HEK293 (cell line): ENCODE measurements at regions not wholly inside any gene's neighbourhood (a gene's known extent, or its start where the extent isn't known, plus 50 kb on each side); places are given as distances from the start of the nearest gene placed in this dataset.

ENCODE experiments used
- CTCF ChIA-PET: fragments of 350-600 bp; formaldehyde crosslinking; extraction: SDS; loops from one replicate; lab custom pipeline; 2021; ENCODE audit warnings: antibody characterized with exemption; lab: Yijun Ruan, JAX
- POLR2A ChIA-PET: fragments of 300-600 bp; formaldehyde crosslinking; extraction: SDS; loops from one replicate; lab custom pipeline; 2020; ENCODE audit warnings: antibody characterized with exemption, inconsistent platforms; lab: Yijun Ruan, JAX
- H3K27ac ChIP-seq: fragments of 200-500 bp; sonication (Bioruptor generic); 2 replicates; pipeline ENCODE4 v1.5.1; 2014; ENCODE audit warnings: low read depth, low read length, control low read depth, inconsistent platforms; ENCODE audit errors: extremely low read depth
- H3K36me3 ChIP-seq, 2 experiments: fragments of 200-500 bp in 1 of 2; sonication (Bioruptor generic) in 1 of 2; 1 replicate in 1 of 2; 2 replicates in 1 of 2; pipeline ENCODE4 v1.5.1; 2014 to 2017; ENCODE audit warnings: inconsistent platforms in 2 of 2, low read length in 2 of 2; ENCODE audit not compliant: control insufficient read depth in 2 of 2, insufficient read depth in 1 of 2
- H3K4me1 ChIP-seq: fragments of 200-500 bp; sonication (Bioruptor generic); 2 replicates; pipeline ENCODE4 v1.5.1; 2014; ENCODE audit warnings: mild to moderate bottlenecking, low read length, inconsistent platforms; ENCODE audit not compliant: control insufficient read depth, insufficient read depth
- H3K4me3 ChIP-seq: 2 replicates; pipeline ENCODE4 v1.5.1; 2011; ENCODE audit warnings: low read depth, mild to moderate bottlenecking, control low read depth, low read length, moderate library complexity
- H3K9me3 ChIP-seq: fragments of 200-500 bp; sonication (Bioruptor generic); 2 replicates; pipeline ENCODE4 v1.5.1; 2014; ENCODE audit warnings: low read depth, low read length, inconsistent platforms; ENCODE audit not compliant: control insufficient read depth, insufficient read depth
- BCL6B ChIP-seq: fragments of 450-650 bp; formaldehyde crosslinking; IDR thresholded peaks from 2 replicates; pipeline ENCODE4 v1.5.1; 2017; ENCODE audit warnings: missing biosample characterization, missing genetic modification characterization
- CTCF ChIP-seq: fragments of 450-650 bp; formaldehyde crosslinking; IDR thresholded peaks from 2 replicates; pipeline ENCODE4 v1.5.1; 2016; ENCODE audit warnings: missing biosample characterization, missing genetic modification characterization
- EGR2 ChIP-seq: fragments of 450-650 bp; formaldehyde crosslinking; IDR thresholded peaks from 2 replicates; pipeline ENCODE4 v1.5.1; 2016; ENCODE audit warnings: low read depth, missing biosample characterization, missing genetic modification characterization
- FEZF1 ChIP-seq: fragments of 450-650 bp; formaldehyde crosslinking; IDR thresholded peaks from 2 replicates; pipeline ENCODE4 v1.5.1; 2016; ENCODE audit warnings: missing biosample characterization, missing genetic modification characterization
- GLIS2 ChIP-seq: fragments of 450-650 bp; formaldehyde crosslinking; IDR thresholded peaks from 2 replicates; pipeline ENCODE4 v1.5.1; 2016; ENCODE audit warnings: missing biosample characterization, missing genetic modification characterization
- INSM2 ChIP-seq: fragments of 450-650 bp; formaldehyde crosslinking; IDR thresholded peaks from 2 replicates; pipeline ENCODE4 v1.5.1; 2016; ENCODE audit warnings: missing biosample characterization, missing genetic modification characterization
- REST ChIP-seq: fragments of 450-650 bp; formaldehyde crosslinking; IDR thresholded peaks from 2 replicates; pipeline ENCODE4 v1.5.1; 2016; ENCODE audit warnings: missing biosample characterization, missing genetic modification characterization
- YY2 ChIP-seq: fragments of 450-650 bp; formaldehyde crosslinking; IDR thresholded peaks from 2 replicates; pipeline ENCODE4 v1.5.1; 2016; ENCODE audit warnings: missing biosample characterization, missing genetic modification characterization
- ZBTB26 ChIP-seq: fragments of 450-650 bp; formaldehyde crosslinking; optimal IDR thresholded peaks from 2 replicates; pipeline ENCODE3; 2016; ENCODE audit warnings: missing biosample characterization, mild to moderate bottlenecking, missing genetic modification characterization
- ZBTB8A ChIP-seq: fragments of 450-650 bp; formaldehyde crosslinking; IDR thresholded peaks from 2 replicates; pipeline ENCODE4 v1.5.1; 2016; ENCODE audit warnings: missing biosample characterization, missing genetic modification characterization
- ZNF10 ChIP-seq: fragments of 450-650 bp; formaldehyde crosslinking; IDR thresholded peaks from 2 replicates; pipeline ENCODE4 v1.5.1; 2017; ENCODE audit warnings: missing biosample characterization, missing genetic modification characterization
- ZNF138 ChIP-seq: fragments of 450-650 bp; formaldehyde crosslinking; IDR thresholded peaks from 2 replicates; pipeline ENCODE4 v1.5.1; 2016; ENCODE audit warnings: missing biosample characterization, missing genetic modification characterization, borderline replicate concordance
- ZNF223 ChIP-seq: fragments of 450-650 bp; formaldehyde crosslinking; IDR thresholded peaks from 2 replicates; pipeline ENCODE4 v1.5.1; 2016; ENCODE audit warnings: missing biosample characterization, missing genetic modification characterization
- ZNF529 ChIP-seq: fragments of 450-650 bp; formaldehyde crosslinking; IDR thresholded peaks from 2 replicates; pipeline ENCODE4 v1.5.1; 2017; ENCODE audit warnings: missing genetic modification characterization, missing biosample characterization; ENCODE audit not compliant: insufficient replicate concordance
- ZNF561 ChIP-seq: fragments of 450-650 bp; IDR thresholded peaks from 2 replicates; pipeline ENCODE4 v1.5.1; 2018; ENCODE audit warnings: missing biosample characterization, missing genetic modification characterization, borderline replicate concordance
- ZNF629 ChIP-seq: fragments of 450-650 bp; formaldehyde crosslinking; IDR thresholded peaks from 2 replicates; pipeline ENCODE4 v1.5.1; 2017; ENCODE audit warnings: missing biosample characterization, missing genetic modification characterization
- ZNF658 ChIP-seq: fragments of 450-650 bp; formaldehyde crosslinking; IDR thresholded peaks from 2 replicates; pipeline ENCODE4; 2016; ENCODE audit warnings: missing biosample characterization, missing genetic modification characterization
- ZNF692 ChIP-seq: fragments of 450-650 bp; formaldehyde crosslinking; IDR thresholded peaks from 2 replicates; pipeline ENCODE4 v1.5.1; 2016; ENCODE audit warnings: missing biosample characterization, missing genetic modification characterization
- ZNF701 ChIP-seq: fragments of 450-650 bp; formaldehyde crosslinking; IDR thresholded peaks from 2 replicates; pipeline ENCODE4 v1.5.1; 2016; ENCODE audit warnings: missing biosample characterization, missing genetic modification characterization
- ZNF707 ChIP-seq: fragments of 450-650 bp; formaldehyde crosslinking; IDR thresholded peaks from 2 replicates; pipeline ENCODE4 v1.5.1; 2016; ENCODE audit warnings: missing biosample characterization, missing genetic modification characterization
- ZNF768 ChIP-seq: fragments of 450-650 bp; formaldehyde crosslinking; IDR thresholded peaks from 2 replicates; pipeline ENCODE4 v1.5.1; 2018; ENCODE audit warnings: missing biosample characterization, mild to moderate bottlenecking, missing genetic modification characterization
- ZNF776 ChIP-seq: fragments of 450-650 bp; formaldehyde crosslinking; IDR thresholded peaks from 2 replicates; pipeline ENCODE4 v1.5.0; 2017; ENCODE audit warnings: missing biosample characterization, missing genetic modification characterization, borderline replicate concordance
- ZNF791 ChIP-seq: fragments of 450-650 bp; formaldehyde crosslinking; IDR thresholded peaks from 2 replicates; pipeline ENCODE4 v1.5.1; 2016; ENCODE audit warnings: missing biosample characterization, missing genetic modification characterization
- ZNF837 ChIP-seq: fragments of 450-650 bp; formaldehyde crosslinking; IDR thresholded peaks from 2 replicates; pipeline ENCODE4 v1.5.1; 2016; ENCODE audit warnings: missing biosample characterization, missing genetic modification characterization

GRCh38 chr3:190192739-190193138 is 72.0 kb upstream of the P3H2 start:
- H3K27ac ChIP-seq: no peak overlapping the region
- ChIA-PET CTCF (interaction anchor here (1.0 kb wide), 1 partner anchor 176 kb away, joined by 4 read pairs; no protein-coding TSS in a partner anchor), POLR2A (no interaction called here)
- no peaks in the 10 kb centered on the region for H3K36me3 ChIP-seq
- H3K9me3 ChIP-seq: no peaks in the 10 kb centered on the region
- no peak for TF ChIP-seq ZBTB26 (tag by site-specific recombination)
- no peak for TF ChIP-seq ZNF707 (tag by site-specific recombination)
- no peak for TF ChIP-seq FEZF1 (tag by site-specific recombination)
- TF ChIP-seq BCL6B: no peak
- TF ChIP-seq ZNF768 (tag by site-specific recombination): no peak
- no peak for TF ChIP-seq YY2 (tag by site-specific recombination)
- no peak for TF ChIP-seq ZNF701
- no peak for TF ChIP-seq ZNF138 (tag by site-specific recombination)
- TF ChIP-seq ZNF776 (tag by site-specific recombination): no peak
- H3K4me1 ChIP-seq: 0 out of 2 replicates have a peak, but pooled peaks cover 3% of the 10 kb centered on the region
- no peak overlapping the region for H3K4me3 ChIP-seq

- ChIA-PET CTCF (no interaction called here), POLR2A (no interaction called here)
- Histone ChIP-seq H3K36me3 (no peaks in the 10 kb centered on the region), H3K27ac (no peak overlapping the region), H3K4me1 (0 out of 2 replicates have a peak, but pooled peaks cover 3% of the 10 kb centered on the region), H3K4me3 (no peak overlapping the region), H3K9me3 (no peaks in the 10 kb centered on the region)
- no peak for TF ChIP-seq CTCF (tag by site-specific recombination)
- no peak for TF ChIP-seq ZNF658 (tag by site-specific recombination)
- no peak for TF ChIP-seq ZNF629 (tag by site-specific recombination)
- TF ChIP-seq ZNF10 (tag by site-specific recombination): no peak
- no peak for TF ChIP-seq EGR2 (tag by site-specific recombination)
- no peak for TF ChIP-seq GLIS2 (tag by site-specific recombination)
- TF ChIP-seq ZNF561 (tag by site-specific recombination): no peak
- no peak for TF ChIP-seq ZNF223 (tag by site-specific recombination)
- no peak for TF ChIP-seq ZNF791
- no peak for TF ChIP-seq ZNF707 (tag by site-specific recombination)
- TF ChIP-seq ZBTB8A (tag by site-specific recombination): no peak
- no peak for TF ChIP-seq ZNF837
- TF ChIP-seq ZNF529 (tag by site-specific recombination): no peak
- TF ChIP-seq REST (tag by site-specific recombination): no peak
- TF ChIP-seq ZNF692 (tag by site-specific recombination): no peak
- TF ChIP-seq INSM2 (tag by site-specific recombination): no peak
Observed at GRCh38 chr3:190192087-190192486, 71.4 kb upstream of the P3H2 start.
